Spleen (tissue), 7 donors: ENCODE measurements at regions not wholly inside any gene's neighbourhood (a gene's known extent, or its start where the extent isn't known, plus 50 kb on each side); places are given as distances from the start of the nearest gene placed in this dataset.

Source experiments
- CTCF ChIP-seq, 11 experiments: fragments of 200-600 bp in 7 of 11; fragments of 450-650 bp in 4 of 11; sonication (generic) in 4 of 11; IDR thresholded peaks in 8 of 11; conservative IDR thresholded peaks in 3 of 11; 1 replicate in 7 of 11; 2 replicates in 4 of 11; pipeline versions ENCODE4 v1.4.0 to v1.8.0; 2016 to 2021; ENCODE audit warnings: antibody characterized with exemption in 11 of 11, inconsistent platforms in 4 of 11, mild to moderate bottlenecking in 1 of 11
- POLR2A ChIP-seq, 3 donors: fragments of 450-650 bp; IDR thresholded peaks; one replicate each; pipeline ENCODE4 v1.5.1; 2017; ENCODE audit warnings: antibody characterized with exemption in 3 of 3, mild to moderate bottlenecking in 1 of 3
- POLR2AphosphoS5 ChIP-seq, 3 donors: sonication (generic); formaldehyde crosslinking; IDR thresholded peaks; one replicate each; pipeline ENCODE4 v1.5.1; 2017; ENCODE audit warnings: antibody characterized with exemption in 3 of 3
- donor health status: DM: no; HTN: no; CAD: no; lungs with moderate emphysema.
- donor health status: DM: no; HTN: no; CAD: no.
- donor health status: DM: no; HTN: no; CAD: no.

GRCh38 chr11:49316180-49316579, 107.8 kb upstream of the FOLH1 start:
- TF ChIP-seq CTCF (IDR thresholded peaks at IDR 0.05 in 8 of 11, conservative IDR thresholded peaks at IDR 0.05 in 3 of 11) (no peak), POLR2AphosphoS5 (IDR thresholded peaks at IDR 0.05) (no peak), POLR2A (IDR thresholded peaks at IDR 0.05) (no peak)
